HFFc6 (cell line): ENCODE measurements at regions not wholly inside any gene's neighbourhood (a gene's known extent, or its start where the extent isn't known, plus 50 kb on each side); places are given as distances from the start of the nearest gene placed in this dataset.

Experiments
- DNase-seq: peaks from one replicate; pipeline ENCODE4 v3.0.0-alpha.2; 2018
- H3K27ac Mint-ChIP-seq: 2 replicates; pipeline ENCODE4 v1.8.0; 2020; ENCODE audit warnings: mild to moderate bottlenecking, mixed read lengths
- H3K27me3 Mint-ChIP-seq: 2 replicates; pipeline ENCODE4 v1.8.0; 2021; ENCODE audit warnings: mild to moderate bottlenecking, moderate library complexity, mixed read lengths; ENCODE audit not compliant: insufficient read depth
- H3K36me3 Mint-ChIP-seq: 2 replicates; pipeline ENCODE4 v1.8.0; 2021; ENCODE audit warnings: low read depth, mixed read lengths
- H3K4me1 Mint-ChIP-seq: 2 replicates; pipeline ENCODE4 v1.8.0; 2020; ENCODE audit warnings: low read depth, mixed read lengths
- H3K4me3 Mint-ChIP-seq: 2 replicates; pipeline ENCODE4 v1.8.0; 2020; ENCODE audit warnings: mild to moderate bottlenecking, moderate library complexity, mixed read lengths
- H3K9me3 Mint-ChIP-seq: 2 replicates; pipeline ENCODE4 v1.8.0; 2020; ENCODE audit warnings: mild to moderate bottlenecking, mixed read lengths
- CTCF ChIP-seq: fragments of 200-600 bp; sonication (generic); IDR thresholded peaks from 2 replicates; pipeline ENCODE4 v1.5.0; 2021; ENCODE audit warnings: antibody characterized with exemption, mild to moderate bottlenecking

- Mint-ChIP-seq H3K4me1 (no peaks in the 10 kb centered on the region), H3K36me3 (no peaks in the 10 kb centered on the region), H3K27ac (no peak overlapping the region), H3K27me3 (peaks cover 11% of the 10 kb centered on the region), H3K4me3 (no peak overlapping the region), H3K9me3 (peaks cover 7% of the 10 kb centered on the region; the same call in 1 of the 2 replicates)
- no peak for DNase-seq
- no peak for TF ChIP-seq CTCF
Measured at GRCh38 chr1:113219828-113220227, 146.8 kb downstream of the LRIG2 start.

DNA sequence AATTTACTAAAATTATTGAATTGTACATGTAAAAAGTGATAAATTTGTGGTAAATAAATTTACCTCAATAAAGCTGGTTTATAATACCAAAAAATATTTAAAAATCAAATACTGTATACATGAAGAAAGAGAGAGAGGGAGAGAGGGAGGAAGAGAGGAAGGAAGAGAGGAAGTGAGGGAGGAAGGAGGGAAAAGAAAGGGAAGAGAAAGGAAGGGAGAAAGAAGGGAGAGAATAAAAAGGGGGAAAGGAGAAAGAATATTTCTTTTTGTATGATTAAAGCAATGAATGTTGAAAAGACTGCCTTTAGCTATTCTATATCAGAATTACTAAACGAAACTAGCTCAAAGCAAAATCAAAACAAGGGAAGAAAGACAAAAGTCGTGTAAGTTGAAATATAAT, 150.0 kb downstream of the LRIG2 start:
- no peak overlapping the region for H3K4me3 Mint-ChIP-seq
- H3K27me3 Mint-ChIP-seq = peaks cover 3% of the 10 kb centered on the region
- no peak overlapping the region for H3K27ac Mint-ChIP-seq
- DNase-seq = no peak
- TF ChIP-seq CTCF = no peak
- H3K4me1 Mint-ChIP-seq = no peaks in the 10 kb centered on the region; the same call in 1 of the 2 replicates
- H3K9me3 Mint-ChIP-seq = no peaks in the 10 kb centered on the region
- H3K36me3 Mint-ChIP-seq = no peaks in the 10 kb centered on the region

GRCh38 chr1:113223546-113223945, 150.5 kb downstream of the LRIG2 start:
- Mint-ChIP-seq H3K4me1 (no peaks in the 10 kb centered on the region; the same call in 1 of the 2 replicates), H3K27me3 (peaks cover 8% of the 10 kb centered on the region), H3K4me3 (no peak overlapping the region), H3K36me3 (no peaks in the 10 kb centered on the region), H3K9me3 (no peaks in the 10 kb centered on the region), H3K27ac (no peak overlapping the region)
- no peak for TF ChIP-seq CTCF
- DNase-seq = no peak

GRCh38 chr1:113226148-113226547, 153.2 kb downstream of the LRIG2 start:
- no peak for DNase-seq
- TF ChIP-seq CTCF = no peak
- H3K36me3 Mint-ChIP-seq = no peaks in the 10 kb centered on the region
- H3K27ac Mint-ChIP-seq = no peak overlapping the region
- no peaks in the 10 kb centered on the region; the same call in 1 of the 2 replicates for H3K4me1 Mint-ChIP-seq
- H3K9me3 Mint-ChIP-seq = no peaks in the 10 kb centered on the region
- H3K27me3 Mint-ChIP-seq = peaks cover 14% of the 10 kb centered on the region; the same call in 1 of the 2 replicates
- peak overlapping the region; percentile 35; the same call in 1 of the 2 replicates for H3K4me3 Mint-ChIP-seq

- no peak for TF ChIP-seq CTCF
- Mint-ChIP-seq H3K27me3 (peaks cover 51% of the 10 kb centered on the region), H3K9me3 (no peaks in the 10 kb centered on the region), H3K27ac (no peak overlapping the region), H3K4me3 (no peak overlapping the region), H3K4me1 (no peaks in the 10 kb centered on the region), H3K36me3 (no peaks in the 10 kb centered on the region)
- DNase-seq = no peak
Measured at GRCh38 chr1:113231866-113232265, 158.4 kb upstream of the MAGI3 start.

DNA sequence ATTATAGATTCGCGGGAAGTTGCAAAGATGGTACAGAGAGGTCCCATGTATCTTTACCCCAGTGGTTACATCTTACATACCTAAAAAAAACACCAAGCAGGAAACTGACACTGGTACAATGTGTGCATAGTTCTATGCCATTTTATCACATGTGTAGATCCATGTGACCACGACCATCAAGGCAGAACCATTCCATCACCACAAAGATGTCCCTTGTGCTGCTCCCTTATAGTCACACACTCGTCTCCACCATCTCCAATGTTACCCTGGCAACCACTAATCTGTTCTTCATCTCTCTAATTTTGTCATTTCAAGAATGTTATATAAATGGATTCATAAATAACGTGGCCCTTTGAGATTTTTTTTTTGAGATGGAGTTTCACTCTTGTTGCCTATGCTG, 156.9 kb upstream of the MAGI3 start:
- Mint-ChIP-seq H3K9me3 (no peaks in the 10 kb centered on the region), H3K27ac (no peak overlapping the region), H3K4me1 (no peaks in the 10 kb centered on the region), H3K4me3 (no peak overlapping the region), H3K27me3 (peaks cover 54% of the 10 kb centered on the region), H3K36me3 (no peaks in the 10 kb centered on the region)
- TF ChIP-seq CTCF = no peak
- DNase-seq = no peak
